GM18867 (cell line): ENCODE measurements at regions not wholly inside any gene's neighbourhood (a gene's known extent, or its start where the extent isn't known, plus 50 kb on each side); places are given as distances from the start of the nearest gene placed in this dataset.

Source experiments
- ATAC-seq: cut with Tn5 transposase; IDR thresholded peaks from one replicate; pipeline ENCODE4 v1.9.1; 2021; ENCODE audit warnings: mild to moderate bottlenecking, moderate library complexity; ENCODE audit not compliant: unreplicated experiment

DNA sequence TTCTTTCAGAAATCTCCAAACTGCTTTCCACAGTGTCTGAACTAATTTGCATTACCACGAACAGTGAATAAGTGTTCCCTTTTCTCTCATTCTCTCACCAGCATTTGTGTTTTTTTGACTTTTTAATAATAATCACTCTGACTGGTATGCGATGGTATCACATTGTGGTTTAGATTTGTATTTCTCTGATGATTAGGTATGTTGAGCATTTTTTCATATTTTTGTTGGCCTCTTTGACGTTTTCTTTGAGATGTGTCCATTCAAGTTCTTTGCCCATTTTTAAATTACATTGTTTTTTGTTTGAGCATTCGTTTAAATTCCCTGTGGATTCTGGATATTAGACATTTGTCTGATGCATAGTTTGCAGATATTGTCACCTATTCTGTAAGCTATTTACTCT is 1639.6 kb upstream of the TENM4 start:
- no peak for ATAC-seq

GRCh38 chr11:81072273-81072672 is 1631.4 kb upstream of the TENM4 start:
- ATAC-seq: no peak

DNA sequence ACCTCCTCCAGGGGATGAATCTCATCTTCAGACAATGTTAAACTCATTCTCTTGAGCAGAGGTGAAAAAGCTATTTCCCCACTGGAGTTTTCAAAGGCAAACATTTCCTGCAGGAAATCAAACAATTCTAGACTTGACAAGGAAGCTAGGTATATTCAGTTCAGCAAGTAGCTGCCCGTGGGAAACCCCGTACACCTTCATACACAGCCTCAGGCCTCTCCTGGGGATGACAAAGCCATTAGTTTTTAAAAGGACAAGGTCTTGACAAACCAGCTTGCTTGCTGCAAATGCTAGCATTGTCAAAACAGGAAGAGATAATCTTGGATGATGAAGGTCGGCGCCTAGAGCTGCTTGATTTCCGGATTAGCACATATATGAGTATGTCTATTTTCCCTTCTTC is 1630.8 kb upstream of the TENM4 start:
- no peak for ATAC-seq

- ATAC-seq: no peak
Observed at GRCh38 chr11:81070948-81071347, 1630.1 kb upstream of the TENM4 start.

GRCh38 chr11:81059356-81059755 is 1618.5 kb upstream of the TENM4 start:
- no peak for ATAC-seq

GRCh38 chr11:81052344-81053158 is 1611.7 kb upstream of the TENM4 start:
- no peak for ATAC-seq

GRCh38 chr11:81039916-81040524 is 1599.2 kb upstream of the TENM4 start:
- ATAC-seq: no peak

DNA sequence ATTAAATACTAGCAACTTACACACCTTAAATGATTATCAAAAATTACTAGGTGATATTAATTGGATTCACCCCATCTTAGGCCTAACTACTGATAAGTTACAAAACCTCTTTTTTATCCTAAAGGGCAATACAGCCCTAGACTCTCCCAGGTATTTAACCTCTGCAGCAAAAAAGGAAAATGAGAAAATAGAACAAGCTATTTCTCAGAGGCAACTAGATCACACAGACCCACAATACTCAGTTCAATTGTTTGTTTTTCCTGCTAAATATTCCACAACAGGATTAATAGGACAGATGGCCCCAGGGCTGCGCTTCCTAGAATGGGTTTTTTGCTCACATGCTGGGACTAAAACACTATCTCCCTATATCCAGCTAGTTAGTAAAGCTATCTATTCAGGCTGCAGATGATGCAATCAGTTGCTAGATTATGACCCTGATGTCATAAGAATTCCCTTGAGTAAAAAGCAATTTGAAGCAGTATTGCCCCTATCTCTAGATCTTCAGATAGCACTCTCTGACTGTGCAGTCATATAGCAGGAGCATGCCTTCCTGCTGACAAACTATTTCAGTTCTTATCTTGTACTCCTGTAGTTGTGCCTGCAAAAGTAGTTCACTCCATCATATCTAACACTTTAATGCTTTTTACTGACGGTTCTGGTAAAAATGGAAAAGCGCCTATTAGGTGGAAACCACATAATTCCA is 1595.5 kb upstream of the TENM4 start:
- ATAC-seq: no peak

- no peak for ATAC-seq
Observed at GRCh38 chr11:81033779-81034540, 1593.1 kb upstream of the TENM4 start.

DNA sequence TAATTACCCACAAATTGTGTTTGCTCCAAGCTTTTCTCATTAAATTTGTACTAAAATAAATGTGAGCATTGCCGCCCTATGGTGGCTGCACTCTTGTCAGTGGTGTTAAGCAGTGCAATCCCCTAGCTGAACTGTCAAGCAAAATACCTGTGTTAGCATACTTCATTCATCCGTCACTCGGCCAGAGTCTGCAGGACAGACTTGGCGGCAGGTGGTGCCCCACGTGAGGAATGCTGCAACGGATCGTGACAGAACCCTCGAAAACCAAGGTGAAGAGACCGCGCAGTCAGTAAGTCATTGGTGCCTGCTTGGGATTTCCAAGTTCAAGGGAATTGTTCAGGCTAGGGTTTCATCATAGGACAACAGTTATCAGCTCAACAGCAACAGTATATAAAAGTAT is 1592.1 kb upstream of the TENM4 start:
- ATAC-seq: no peak

DNA sequence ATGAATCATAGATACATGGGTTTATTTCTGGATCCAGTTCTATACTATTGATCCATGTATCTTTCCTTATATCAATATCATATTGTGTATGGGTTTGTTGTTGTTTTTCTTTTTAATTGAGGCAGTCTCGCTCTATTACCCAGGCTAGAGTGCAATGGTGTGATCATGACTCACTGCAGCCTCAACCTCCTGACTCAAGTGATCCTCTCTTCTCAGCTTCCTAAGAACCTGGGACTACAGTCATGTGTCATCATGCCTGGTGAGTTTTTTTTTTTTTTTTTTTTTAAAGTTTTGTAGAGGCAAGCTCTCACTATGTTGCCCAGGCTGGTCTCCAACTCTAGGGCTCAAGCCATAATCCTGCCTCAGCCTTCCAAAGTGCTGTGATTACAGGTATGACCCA is 1589.4 kb upstream of the TENM4 start:
- ATAC-seq: no peak

DNA sequence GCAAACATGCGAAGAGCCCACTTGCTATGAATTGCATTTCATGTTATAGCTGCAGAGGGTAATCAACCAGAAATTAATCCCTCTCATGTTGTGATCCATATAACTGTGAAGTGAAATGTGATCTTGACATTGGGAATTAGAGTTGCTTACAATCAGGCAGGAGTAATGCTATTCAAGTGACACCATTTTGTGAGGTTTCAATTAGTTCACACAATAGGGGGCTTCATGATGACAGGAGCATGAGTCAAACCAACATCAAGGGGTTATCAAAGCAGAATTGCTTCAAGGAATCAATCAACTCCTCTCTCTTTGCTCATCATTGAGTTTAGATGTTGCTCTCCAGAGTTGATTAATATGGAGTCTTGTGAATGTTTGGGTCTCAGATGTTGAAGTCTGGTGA is 1585.2 kb upstream of the TENM4 start:
- no peak for ATAC-seq

DNA sequence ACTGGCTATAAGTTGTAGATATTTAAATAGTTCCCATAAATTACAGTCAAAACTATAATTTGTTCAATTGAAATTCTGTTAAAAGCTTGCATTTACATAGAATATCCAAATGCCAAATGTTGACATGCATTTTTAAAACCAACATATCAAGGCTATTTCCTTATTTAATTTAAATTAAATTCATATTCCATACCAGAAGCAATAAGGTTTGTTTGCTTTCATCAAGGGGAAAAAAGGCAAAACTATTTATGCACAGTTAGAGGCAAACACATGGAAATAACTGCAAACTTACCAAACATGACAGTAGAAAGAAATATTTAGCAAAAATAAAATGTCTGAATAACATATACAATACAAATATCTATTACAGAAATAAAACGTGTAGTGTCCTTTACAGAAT is 1581.2 kb upstream of the TENM4 start:
- ATAC-seq: no peak

GRCh38 chr11:81010631-81011030 is 1569.8 kb upstream of the TENM4 start:
- no peak for ATAC-seq

GRCh38 chr11:81007046-81007445 is 1566.2 kb upstream of the TENM4 start:
- no peak for ATAC-seq

DNA sequence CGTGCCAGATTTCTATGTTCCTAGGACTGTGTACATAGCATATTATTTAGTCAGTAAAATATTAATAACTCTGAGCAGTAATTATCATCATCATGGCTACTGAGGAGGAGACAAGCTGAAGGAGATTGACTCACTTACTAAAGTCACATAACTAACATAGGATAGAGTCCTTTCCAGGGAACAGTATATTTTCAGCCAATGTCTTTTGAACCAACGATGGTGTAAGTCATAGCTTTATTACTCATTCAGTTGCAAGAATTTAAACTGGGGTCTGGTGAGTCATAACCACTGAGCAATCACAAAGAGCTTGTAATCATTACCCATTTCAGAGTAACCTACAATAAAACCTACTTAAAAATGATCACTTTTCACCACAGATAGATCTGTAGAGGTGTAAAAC is 1564.8 kb upstream of the TENM4 start:
- peak; percentile 40 for ATAC-seq

GRCh38 chr11:81004576-81004975 is 1563.7 kb upstream of the TENM4 start:
- ATAC-seq: no peak

- ATAC-seq: no peak
Observed at GRCh38 chr11:81002374-81002773, 1561.5 kb upstream of the TENM4 start.

GRCh38 chr11:81000735-81001134 is 1559.9 kb upstream of the TENM4 start:
- ATAC-seq: no peak

DNA sequence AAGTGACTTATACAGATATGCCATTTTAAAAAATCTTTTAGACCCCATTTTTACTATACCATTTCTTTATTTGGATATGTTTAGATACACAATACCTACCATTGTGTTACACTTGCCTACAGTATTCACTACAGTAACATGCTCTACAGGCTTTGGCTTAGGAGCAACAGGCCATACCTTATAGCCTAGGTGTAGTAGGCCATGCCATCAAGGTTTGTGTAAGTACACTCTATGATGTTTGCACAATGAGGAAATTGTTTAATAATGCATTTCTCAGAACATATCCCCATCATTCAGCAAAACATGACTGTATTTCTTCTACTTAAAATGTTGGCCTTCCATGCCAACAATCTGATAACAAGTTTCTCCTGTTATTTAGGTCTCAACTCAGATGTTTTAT is 1559.5 kb upstream of the TENM4 start:
- ATAC-seq: no peak

GRCh38 chr11:80995523-80995922 is 1554.7 kb upstream of the TENM4 start:
- no peak for ATAC-seq
